ENCODE measurements at regions not wholly inside any gene's neighbourhood (a gene's known extent, or its start where the extent isn't known, plus 50 kb on each side); places are given as distances from the start of the nearest gene placed in this dataset.

DNA sequence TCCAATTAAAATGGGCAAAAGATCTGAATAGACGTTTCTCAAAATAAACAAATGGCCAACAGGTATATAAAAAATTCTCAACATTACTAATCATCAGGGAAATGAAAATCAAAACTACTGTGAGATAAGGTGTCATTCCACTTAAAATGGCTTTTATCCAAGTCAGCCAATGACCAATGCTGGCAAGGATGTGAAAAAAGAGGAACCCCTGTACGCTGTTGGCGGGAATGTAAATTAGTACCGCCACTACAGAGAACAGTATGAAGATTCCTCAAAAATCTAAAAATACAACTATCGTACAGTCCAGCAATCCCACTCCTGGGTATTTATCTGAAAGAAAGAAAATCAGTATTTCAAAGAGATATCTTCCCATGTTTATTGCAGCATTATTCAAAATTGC lies 176.9 kb upstream of the STT3B start:
- DNase-seq (ENCODE audit: low read depth, low spot score) (no peak), FAIRE-seq (no peak)
- no peak overlapping the region for H3K27ac ChIP-seq (ENCODE audit: control insufficient read depth, insufficient read depth, low read length)
- H3K9me3 ChIP-seq (ENCODE audit: control insufficient read depth, low read depth, low read length) = no peaks in the 10 kb centered on the region
- dilution Hi-C loops (cut with MboI; ENCODE audit: extremely low pct_ligation_motif_present, low sequenced_read_pairs) = no loop called here
- peaks cover 8% of the 10 kb centered on the region for H3K4me1 ChIP-seq (ENCODE audit: control insufficient read depth, extremely low read depth, insufficient read depth, low read length)
- no peak overlapping the region for H3K4me3 ChIP-seq (ENCODE audit: control insufficient read depth in 2 of 3, extremely low read depth in 1 of 3, insufficient read depth in 2 of 3, low read depth in 1 of 3, low read length in 3 of 3)
- H3K27me3 ChIP-seq (ENCODE audit: control insufficient read depth, extremely low read depth, insufficient read depth, low read length) = no peaks in the 10 kb centered on the region
- H2AFZ ChIP-seq (ENCODE audit: control insufficient read depth, low read length) = no peak overlapping the region
- H3K36me3 ChIP-seq (ENCODE audit: control insufficient read depth in 2 of 2, extremely low read depth in 1 of 2, insufficient read depth in 2 of 2, low read length in 2 of 2) = no peaks in the 10 kb centered on the region
- no peak for TF ChIP-seq EZH2 (IDR thresholded peaks at IDR 0.05; ENCODE audit: low read length)
- TF ChIP-seq, protein P1, sequence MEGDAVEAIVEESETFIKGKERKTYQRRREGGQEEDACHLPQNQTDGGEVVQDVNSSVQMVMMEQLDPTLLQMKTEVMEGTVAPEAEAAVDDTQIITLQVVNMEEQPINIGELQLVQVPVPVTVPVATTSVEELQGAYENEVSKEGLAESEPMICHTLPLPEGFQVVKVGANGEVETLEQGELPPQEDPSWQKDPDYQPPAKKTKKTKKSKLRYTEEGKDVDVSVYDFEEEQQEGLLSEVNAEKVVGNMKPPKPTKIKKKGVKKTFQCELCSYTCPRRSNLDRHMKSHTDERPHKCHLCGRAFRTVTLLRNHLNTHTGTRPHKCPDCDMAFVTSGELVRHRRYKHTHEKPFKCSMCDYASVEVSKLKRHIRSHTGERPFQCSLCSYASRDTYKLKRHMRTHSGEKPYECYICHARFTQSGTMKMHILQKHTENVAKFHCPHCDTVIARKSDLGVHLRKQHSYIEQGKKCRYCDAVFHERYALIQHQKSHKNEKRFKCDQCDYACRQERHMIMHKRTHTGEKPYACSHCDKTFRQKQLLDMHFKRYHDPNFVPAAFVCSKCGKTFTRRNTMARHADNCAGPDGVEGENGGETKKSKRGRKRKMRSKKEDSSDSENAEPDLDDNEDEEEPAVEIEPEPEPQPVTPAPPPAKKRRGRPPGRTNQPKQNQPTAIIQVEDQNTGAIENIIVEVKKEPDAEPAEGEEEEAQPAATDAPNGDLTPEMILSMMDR (optimal IDR thresholded peaks at IDR 0.05 in 1 of 3, IDR thresholded peaks at IDR 0.05 in 1 of 3, conservative IDR thresholded peaks at IDR 0.05 in 1 of 3; ENCODE audit: extremely low read depth in 1 of 3, insufficient read depth in 2 of 3, low read length in 3 of 3) = no peak
- H4K20me1 ChIP-seq (ENCODE audit: control insufficient read depth, extremely low read depth, insufficient read depth, low read length) = no peaks in the 10 kb centered on the region
- no peaks in the 10 kb centered on the region for H3K79me2 ChIP-seq (ENCODE audit: control insufficient read depth, insufficient read depth, low read length)
- no peak overlapping the region for H3K4me2 ChIP-seq (ENCODE audit: control insufficient read depth, extremely low read depth, insufficient read depth, low read depth, low read length)
- no peaks in the 10 kb centered on the region for H3K9me1 ChIP-seq (ENCODE audit: control insufficient read depth, extremely low read depth, insufficient read depth, low read length)
- no peak overlapping the region for H3K9ac ChIP-seq (ENCODE audit: control insufficient read depth, extremely low read depth, insufficient read depth, low read length)

DNA sequence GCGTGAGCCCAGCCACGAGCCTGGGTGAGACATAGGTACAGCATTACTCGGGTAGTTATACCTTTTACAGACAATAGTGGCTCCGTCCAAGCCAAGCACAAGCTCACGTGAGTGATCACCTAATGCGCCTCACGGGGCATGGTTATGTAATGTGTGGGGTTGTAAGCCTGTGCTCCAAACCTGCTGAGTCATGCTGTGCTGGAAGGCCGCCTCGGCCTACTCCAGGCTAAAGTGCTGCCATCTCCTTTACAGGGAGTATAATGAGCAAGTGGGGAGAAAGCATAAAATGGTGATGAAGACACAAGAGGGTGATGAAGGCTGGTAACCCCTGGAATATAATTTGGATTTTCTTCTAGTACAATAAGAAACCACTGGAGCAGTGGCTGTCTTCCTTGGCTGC lies 175.8 kb upstream of the STT3B start:
- no peaks in the 10 kb centered on the region for H3K36me3 ChIP-seq (ENCODE audit: control insufficient read depth in 2 of 2, extremely low read depth in 1 of 2, insufficient read depth in 2 of 2, low read length in 2 of 2)
- dilution Hi-C loops (cut with MboI; ENCODE audit: extremely low pct_ligation_motif_present, low sequenced_read_pairs) = no loop called here
- no peaks in the 10 kb centered on the region for H3K9me1 ChIP-seq (ENCODE audit: control insufficient read depth, extremely low read depth, insufficient read depth, low read length)
- no peaks in the 10 kb centered on the region for H3K9me3 ChIP-seq (ENCODE audit: control insufficient read depth, low read depth, low read length)
- H2AFZ ChIP-seq (ENCODE audit: control insufficient read depth, low read length) = peak overlapping the region; percentile 12
- H3K79me2 ChIP-seq (ENCODE audit: control insufficient read depth, insufficient read depth, low read length) = no peaks in the 10 kb centered on the region
- DNase-seq (ENCODE audit: low read depth, low spot score) (peak; percentile 54), FAIRE-seq (peak; percentile 94)
- H4K20me1 ChIP-seq (ENCODE audit: control insufficient read depth, extremely low read depth, insufficient read depth, low read length) = no peaks in the 10 kb centered on the region
- H3K4me2 ChIP-seq (ENCODE audit: control insufficient read depth, extremely low read depth, insufficient read depth, low read depth, low read length) = peak overlapping the region; percentile 31
- peaks cover 17% of the 10 kb centered on the region for H3K4me1 ChIP-seq (ENCODE audit: control insufficient read depth, extremely low read depth, insufficient read depth, low read length)
- H3K9ac ChIP-seq (ENCODE audit: control insufficient read depth, extremely low read depth, insufficient read depth, low read length) = no peak overlapping the region
- TF ChIP-seq EZH2 (IDR thresholded peaks at IDR 0.05; ENCODE audit: low read length) = no peak
- TF ChIP-seq, protein P1 (optimal IDR thresholded peaks at IDR 0.05 in 1 of 3, IDR thresholded peaks at IDR 0.05 in 1 of 3, conservative IDR thresholded peaks at IDR 0.05 in 1 of 3; ENCODE audit: extremely low read depth in 1 of 3, insufficient read depth in 2 of 3, low read length in 3 of 3) = peak in 1 of 3 experiments; percentile 20
- H3K27me3 ChIP-seq (ENCODE audit: control insufficient read depth, extremely low read depth, insufficient read depth, low read length) = no peaks in the 10 kb centered on the region
- H3K27ac ChIP-seq (ENCODE audit: control insufficient read depth, insufficient read depth, low read length) = peak overlapping the region; percentile 66
- H3K4me3 ChIP-seq (ENCODE audit: control insufficient read depth in 2 of 3, extremely low read depth in 1 of 3, insufficient read depth in 2 of 3, low read depth in 1 of 3, low read length in 3 of 3) = no peak overlapping the region

Data from keratinocyte (primary cell).